SK-N-SH (cell line): ENCODE measurements at regions not wholly inside any gene's neighbourhood (a gene's known extent, or its start where the extent isn't known, plus 50 kb on each side); places are given as distances from the start of the nearest gene placed in this dataset.

Source experiments
- CTCF ChIA-PET: fragments of 300-600, 350-600 bp; formaldehyde crosslinking; extraction: SDS; loops from one replicate; lab custom pipeline; 2021; lab: Yijun Ruan, JAX
- POLR2A ChIA-PET: fragments of 350-600 bp; sonication (Branson Sonifier 250); formaldehyde crosslinking; extraction: SDS; loops from one replicate; lab custom pipeline; 2020; ENCODE audit warnings: antibody characterized with exemption, inconsistent platforms; lab: Yijun Ruan, JAX
- DNase-seq: peaks from one replicate; pipeline ENCODE4 v3.0.0; 2012
- H2AFZ ChIP-seq: fragments of 200-600 bp; sonication (generic); 2 replicates; pipeline ENCODE4 v1.8.1; 2016; ENCODE audit warnings: antibody characterized with exemption, mild to moderate bottlenecking, low read depth
- H3F3A ChIP-seq: fragments of 200-600 bp; sonication (generic); replicated peaks from 2 replicates; pipeline ENCODE3; 2016; ENCODE audit warnings: antibody characterized with exemption, mild to moderate bottlenecking; ENCODE audit not compliant: insufficient read depth
- H3K27ac ChIP-seq, 2 experiments: fragments of 200-500 bp in 1 of 2; fragments of 200-600 bp in 1 of 2; sonication (Bioruptor generic) in 1 of 2; sonication (generic), shearing (Covaris generic) in 1 of 2; 2 replicates each; pipeline versions ENCODE4 v1.5.1 to v1.6.1; 2014 to 2016; ENCODE audit warnings: low read depth in 2 of 2, inconsistent platforms in 1 of 2, low read length in 1 of 2, mild to moderate bottlenecking in 1 of 2, mixed read lengths in 1 of 2
- H3K27me3 ChIP-seq: fragments of 200-600 bp; sonication (generic), shearing (Covaris generic); 2 replicates; pipeline ENCODE4 v1.6.1; 2016; ENCODE audit warnings: mixed run types; ENCODE audit not compliant: insufficient read depth
- H3K36me3 ChIP-seq, 2 experiments: fragments of 200-500 bp in 1 of 2; fragments of 200-600 bp in 1 of 2; sonication (Bioruptor generic) in 1 of 2; sonication (generic) in 1 of 2; replicated peaks in 1 of 2; 2 replicates each; pipeline versions ENCODE3 to v1.5.1; 2014 to 2016; ENCODE audit warnings: low read length in 1 of 2, mild to moderate bottlenecking in 1 of 2; ENCODE audit not compliant: insufficient read depth in 2 of 2, control insufficient read depth in 1 of 2
- H3K4me1 ChIP-seq, 2 experiments: fragments of 200-500 bp in 1 of 2; fragments of 200-600 bp in 1 of 2; sonication (Bioruptor generic) in 1 of 2; sonication (generic), shearing (Covaris generic) in 1 of 2; 2 replicates each; pipeline versions ENCODE4 v1.5.1 to v1.6.1; 2014 to 2016; ENCODE audit warnings: low read depth in 1 of 2, low read length in 1 of 2, mixed run types in 1 of 2; ENCODE audit not compliant: insufficient read depth in 2 of 2, control insufficient read depth in 1 of 2
- H3K4me2 ChIP-seq: fragments of 200-600 bp; sonication (generic), shearing (Covaris generic); 2 replicates; pipeline ENCODE4 v1.6.1; 2017; ENCODE audit warnings: mixed run types
- H3K4me3 ChIP-seq, 2 experiments: fragments of 200-500 bp in 1 of 2; fragments of 200-600 bp in 1 of 2; sonication (Bioruptor generic) in 1 of 2; sonication (generic), shearing (Covaris generic) in 1 of 2; 2 replicates each; pipeline versions ENCODE4 v1.5.1 to v1.8.1; 2014 to 2016; ENCODE audit warnings: low read depth in 2 of 2, inconsistent platforms in 1 of 2, low read length in 1 of 2, mild to moderate bottlenecking in 1 of 2, mixed read lengths in 1 of 2, moderate library complexity in 1 of 2
- H3K79me2 ChIP-seq: fragments of 200-600 bp; sonication (generic); 2 replicates; pipeline ENCODE4 v1.8.1; 2017; ENCODE audit warnings: mild to moderate bottlenecking; ENCODE audit not compliant: insufficient read depth
- H3K9ac ChIP-seq: fragments of 200-600 bp; sonication (generic); 2 replicates; pipeline ENCODE4 v1.6.1; 2017; ENCODE audit warnings: mixed run types
- H3K9me2 ChIP-seq: fragments of 200-600 bp; sonication (generic); 2 replicates; pipeline ENCODE4 v1.6.1; 2017; ENCODE audit warnings: mixed run types
- H3K9me3 ChIP-seq: fragments of 200-600 bp; sonication (generic); 2 replicates; pipeline ENCODE4 v1.6.1; 2017; ENCODE audit warnings: mixed run types, mild to moderate bottlenecking, moderate library complexity
- H4K20me1 ChIP-seq: fragments of 200-600 bp; sonication (generic); 2 replicates; pipeline ENCODE4 v1.6.1; 2017; ENCODE audit warnings: mild to moderate bottlenecking, mixed run types; ENCODE audit not compliant: insufficient read depth
- FOXJ3 ChIP-seq: sonication (generic); formaldehyde crosslinking; IDR thresholded peaks from 2 replicates; pipeline ENCODE4 v1.5.1; 2020; ENCODE audit warnings: mild to moderate bottlenecking, missing genetic modification reagents
- FOXM1 ChIP-seq: IDR thresholded peaks from 2 replicates; pipeline ENCODE4 v1.4.0; 2012; ENCODE audit warnings: low read depth, mild to moderate bottlenecking
- GATA2 ChIP-seq: sonication (generic); formaldehyde crosslinking; IDR thresholded peaks from 2 replicates; pipeline ENCODE4 v1.5.0; 2020; ENCODE audit warnings: mild to moderate bottlenecking, missing genetic modification reagents
- IRF3 ChIP-seq: fragments of 150-350 bp; IDR thresholded peaks from 2 replicates; pipeline ENCODE4 v1.6.1; 2016; ENCODE audit warnings: mild to moderate bottlenecking, low read depth, low read length
- MAX ChIP-seq: IDR thresholded peaks from 2 replicates; pipeline ENCODE4 v1.4.0; 2012; ENCODE audit warnings: low read depth
- MXI1 ChIP-seq: IDR thresholded peaks from 2 replicates; pipeline ENCODE4 v1.6.1; 2012; ENCODE audit warnings: mild to moderate bottlenecking, low read depth, low read length, improper control_type of control experiment
- PBX3 ChIP-seq: IDR thresholded peaks from 2 replicates; pipeline ENCODE4; 2012
- POLR2AphosphoS5 ChIP-seq: IDR thresholded peaks from 2 replicates; pipeline ENCODE4 v1.6.1; 2012; ENCODE audit warnings: low read depth, low read length
- RAD21 ChIP-seq: IDR thresholded peaks from 2 replicates; pipeline ENCODE4 v1.6.1; 2012; ENCODE audit warnings: mild to moderate bottlenecking, low read length
- RCOR1 ChIP-seq: fragments of 150-350 bp; IDR thresholded peaks from 2 replicates; pipeline ENCODE4 v1.6.1; 2017; ENCODE audit warnings: antibody characterized with exemption, low read length
- SIN3A ChIP-seq: IDR thresholded peaks from 2 replicates; pipeline ENCODE4 v1.6.1; 2012; ENCODE audit warnings: low read depth, mild to moderate bottlenecking, low read length, moderate library complexity, borderline replicate concordance
- SMC3 ChIP-seq: IDR thresholded peaks from 2 replicates; pipeline ENCODE4 v1.6.1; 2012; ENCODE audit warnings: low read depth, low read length, improper control_type of control experiment
- TCF12 ChIP-seq: IDR thresholded peaks from 2 replicates; pipeline ENCODE4 v1.4.0; 2012
- USF2 ChIP-seq: fragments of 150-350 bp; IDR thresholded peaks from 2 replicates; pipeline ENCODE4 v1.6.1; 2017; ENCODE audit warnings: antibody characterized with exemption, low read length, low read depth, borderline replicate concordance
- YY1 ChIP-seq: IDR thresholded peaks from 2 replicates; pipeline ENCODE4 v1.4.0; 2012; ENCODE audit warnings: low read depth, mild to moderate bottlenecking
- ZBTB33 ChIP-seq: IDR thresholded peaks from 2 replicates; pipeline ENCODE4 v1.4.0; 2012; ENCODE audit warnings: low read depth, borderline replicate concordance
- WGBS: methylation state at CpG from one replicate; pipeline ENCODE4 v1.1.6; 2017; ENCODE audit warnings: low lambda C conversion rate; 5-methylcytosine and 5-hydroxymethylcytosine counted together

GRCh38 chr14:27546111-27546510, 948.3 kb upstream of the NOVA1 start:
- no peaks in the 10 kb centered on the region for H4K20me1 ChIP-seq
- no peaks in the 10 kb centered on the region; the same call in 1 of the 2 replicates for H3K9me2 ChIP-seq
- H3K36me3 ChIP-seq, result no peaks in the 10 kb centered on the region
- H3K79me2 ChIP-seq, result no peaks in the 10 kb centered on the region
- DNase-seq, result no peak
- H3F3A ChIP-seq, result no peaks in the 10 kb centered on the region
- no peak for TF ChIP-seq MAX
- no peak for TF ChIP-seq FOXJ3 (CRISPR knock-in tag)
- no peak for TF ChIP-seq MXI1
- no peak for TF ChIP-seq SIN3A
- no peak for TF ChIP-seq USF2
- no peak for TF ChIP-seq IRF3
- no peak for TF ChIP-seq TCF12
- no peak for TF ChIP-seq POLR2AphosphoS5
- TF ChIP-seq RCOR1, result no peak
- TF ChIP-seq PBX3, result no peak
- TF ChIP-seq RAD21, result no peak
- no peak for TF ChIP-seq ZBTB33
- TF ChIP-seq SMC3, result no peak
- TF ChIP-seq GATA2 (CRISPR knock-in tag), result no peak
- TF ChIP-seq YY1, result no peak
- no peak for TF ChIP-seq FOXM1
- TF ChIP-seq, all 33 proteins: peak for 0
- POLR2A ChIA-PET, result no interaction called here
- 18% methylated on average over 2 of the region's 2 CpGs for WGBS
- Histone ChIP-seq H3K4me2 (no peak overlapping the region), H3K4me1 (no peaks in the 10 kb centered on the region), H2AFZ (no peak overlapping the region), H3K9ac (no peak overlapping the region), H3K9me3 (no peaks in the 10 kb centered on the region), H3K4me3 (no peak overlapping the region), H3K27ac (no peak overlapping the region), H3K27me3 (no peaks in the 10 kb centered on the region)
- CTCF ChIA-PET, result no interaction called here
